Kidney epithelial cell (primary cell): ENCODE measurements at regions not wholly inside any gene's neighbourhood (a gene's known extent, or its start where the extent isn't known, plus 50 kb on each side); places are given as distances from the start of the nearest gene placed in this dataset.

Experiments used
- DNase-seq: peaks from one replicate; pipeline ENCODE4 v3.0.0-alpha.2; 2010; ENCODE audit warnings: low read depth
- H3K27me3 ChIP-seq: 2 replicates; pipeline ENCODE4 v1.6.0; 2011; ENCODE audit warnings: low read length; ENCODE audit not compliant: control insufficient read depth, insufficient read depth
- H3K36me3 ChIP-seq: 2 replicates; pipeline ENCODE4 v1.5.1; 2011; ENCODE audit warnings: low read length; ENCODE audit not compliant: control insufficient read depth, insufficient read depth
- H3K4me3 ChIP-seq: 2 replicates; pipeline ENCODE4 v1.5.1; 2011; ENCODE audit warnings: low read depth, mild to moderate bottlenecking, control low read depth, low read length
- TF ChIP-seq, protein P1 (sequence below): IDR thresholded peaks from 2 replicates; pipeline ENCODE4 v1.5.1; 2011; ENCODE audit warnings: mild to moderate bottlenecking, moderate library complexity, low read length, control low read depth, inconsistent platforms; ENCODE audit not compliant: insufficient read depth, poor library complexity, severe bottlenecking

DNA sequence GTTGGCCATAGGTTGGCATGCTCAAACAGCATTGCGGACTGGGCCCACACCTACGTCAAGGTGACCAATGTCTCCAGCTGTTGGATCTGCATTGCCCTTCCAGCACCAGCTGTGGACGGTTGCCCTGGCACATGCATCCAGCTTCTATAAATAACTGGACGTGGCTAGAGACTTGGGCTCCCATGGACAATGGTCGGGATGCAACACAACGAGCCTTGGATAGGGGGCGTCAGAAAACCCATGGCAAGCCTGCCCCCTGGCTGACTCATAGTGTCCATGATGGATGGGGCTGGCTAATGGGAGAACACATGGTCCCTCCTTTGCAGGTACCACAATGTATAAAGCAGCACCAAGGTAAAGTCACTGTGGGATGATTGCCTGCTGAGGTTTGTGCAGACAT lies 331.6 kb upstream of the FAR2 start:
- Histone ChIP-seq H3K4me3 (no peak overlapping the region), H3K27me3 (no peaks in the 10 kb centered on the region), H3K36me3 (no peaks in the 10 kb centered on the region)
- TF ChIP-seq, protein P1, sequence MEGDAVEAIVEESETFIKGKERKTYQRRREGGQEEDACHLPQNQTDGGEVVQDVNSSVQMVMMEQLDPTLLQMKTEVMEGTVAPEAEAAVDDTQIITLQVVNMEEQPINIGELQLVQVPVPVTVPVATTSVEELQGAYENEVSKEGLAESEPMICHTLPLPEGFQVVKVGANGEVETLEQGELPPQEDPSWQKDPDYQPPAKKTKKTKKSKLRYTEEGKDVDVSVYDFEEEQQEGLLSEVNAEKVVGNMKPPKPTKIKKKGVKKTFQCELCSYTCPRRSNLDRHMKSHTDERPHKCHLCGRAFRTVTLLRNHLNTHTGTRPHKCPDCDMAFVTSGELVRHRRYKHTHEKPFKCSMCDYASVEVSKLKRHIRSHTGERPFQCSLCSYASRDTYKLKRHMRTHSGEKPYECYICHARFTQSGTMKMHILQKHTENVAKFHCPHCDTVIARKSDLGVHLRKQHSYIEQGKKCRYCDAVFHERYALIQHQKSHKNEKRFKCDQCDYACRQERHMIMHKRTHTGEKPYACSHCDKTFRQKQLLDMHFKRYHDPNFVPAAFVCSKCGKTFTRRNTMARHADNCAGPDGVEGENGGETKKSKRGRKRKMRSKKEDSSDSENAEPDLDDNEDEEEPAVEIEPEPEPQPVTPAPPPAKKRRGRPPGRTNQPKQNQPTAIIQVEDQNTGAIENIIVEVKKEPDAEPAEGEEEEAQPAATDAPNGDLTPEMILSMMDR, result no peak
- DNase-seq, result no peak

- DNase-seq, result no peak
- Histone ChIP-seq H3K27me3 (no peaks in the 10 kb centered on the region), H3K4me3 (no peak overlapping the region), H3K36me3 (no peaks in the 10 kb centered on the region)
- TF ChIP-seq, protein P1, result no peak
Observed at GRCh38 chr12:28824193-28824846, 324.8 kb upstream of the FAR2 start.

DNA sequence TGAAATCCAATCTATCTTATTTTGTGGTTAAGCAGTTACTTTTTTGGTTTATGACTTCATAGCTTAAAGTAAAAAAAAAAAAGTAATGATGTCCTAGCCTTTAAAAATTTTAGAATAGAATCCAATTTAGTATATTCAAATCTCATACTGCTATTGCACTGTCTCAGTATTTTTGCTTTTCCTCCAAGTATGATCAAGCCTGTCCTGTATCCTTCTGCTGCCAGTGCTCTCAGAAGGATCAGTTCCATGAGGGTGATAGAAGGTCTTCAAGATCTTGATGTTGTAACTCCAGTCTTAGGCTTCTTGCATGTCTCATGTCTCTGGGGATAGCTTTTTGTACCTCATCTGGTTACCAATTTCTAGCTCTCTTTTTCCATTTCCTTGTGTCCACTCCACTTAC lies 324.2 kb upstream of the FAR2 start:
- TF ChIP-seq, protein P1, result no peak

DNA sequence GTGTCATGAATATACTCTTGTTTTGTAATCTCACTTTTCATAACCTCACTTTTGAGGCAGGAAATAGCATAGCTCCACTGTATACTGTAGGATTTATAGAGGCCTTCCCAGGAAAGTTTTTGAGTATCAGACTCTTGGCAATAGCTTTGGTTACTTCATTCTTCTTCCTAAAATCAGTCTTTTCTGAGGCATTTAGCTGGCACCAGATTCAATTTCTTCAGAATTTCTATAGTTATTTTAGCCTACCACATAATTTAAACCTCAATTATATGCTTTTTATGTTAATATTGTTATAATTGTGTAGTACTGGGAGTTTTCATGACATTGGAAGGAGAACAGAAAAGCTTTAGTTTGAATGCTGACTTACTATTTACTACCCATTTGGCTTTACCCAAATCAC lies 322.3 kb upstream of the FAR2 start:
- H3K36me3 ChIP-seq, result no peaks in the 10 kb centered on the region
- TF ChIP-seq, protein P1, result no peak
- no peak for DNase-seq
- no peaks in the 10 kb centered on the region for H3K27me3 ChIP-seq
- H3K4me3 ChIP-seq, result no peak overlapping the region

More for the DNA sequence above, 324.2 kb upstream of the FAR2 start:
- no peak for DNase-seq
- Histone ChIP-seq H3K27me3 (no peaks in the 10 kb centered on the region), H3K4me3 (no peak overlapping the region), H3K36me3 (no peaks in the 10 kb centered on the region)

- H3K4me3 ChIP-seq, result no peak overlapping the region
- H3K27me3 ChIP-seq, result no peaks in the 10 kb centered on the region
- TF ChIP-seq, protein P1, result no peak
- no peaks in the 10 kb centered on the region for H3K36me3 ChIP-seq
- no peak for DNase-seq
Observed at GRCh38 chr12:28827861-28828260, 321.2 kb upstream of the FAR2 start.

DNA sequence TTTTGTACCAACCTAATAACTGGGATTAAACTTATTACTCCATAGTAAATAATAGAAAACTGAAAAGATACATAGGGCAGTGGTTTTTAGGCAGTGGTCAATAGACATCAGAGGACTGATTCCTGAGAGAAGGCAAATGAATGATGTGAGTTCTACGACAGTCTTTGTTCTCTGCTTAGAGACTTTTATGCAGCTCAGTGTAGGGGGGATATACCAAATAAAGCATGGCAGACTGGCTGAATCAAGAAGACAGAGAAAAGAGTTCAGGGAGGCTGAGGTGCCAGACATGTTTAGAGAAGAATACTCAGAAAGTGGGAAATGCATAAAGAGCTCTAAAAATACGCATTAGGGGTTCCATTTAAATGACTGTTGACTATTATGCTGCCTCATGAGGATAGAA lies 320.8 kb upstream of the FAR2 start:
- Histone ChIP-seq H3K27me3 (no peaks in the 10 kb centered on the region), H3K4me3 (no peak overlapping the region), H3K36me3 (no peaks in the 10 kb centered on the region)
- TF ChIP-seq, protein P1, result no peak
- no peak for DNase-seq
